NCI-H1092 (cell line): ENCODE measurements at regions not wholly inside any gene's neighbourhood (a gene's known extent, or its start where the extent isn't known, plus 50 kb on each side); places are given as distances from the start of the nearest gene placed in this dataset.
A peak's percentile ranks its signal among the peaks of the same experiment; 100 is the strongest.

ENCODE experiments used
- DNase-seq: peaks from one replicate; lab custom pipeline; 2025; lab: John Stamatoyannopoulos, UW

- DNase-seq: peak; percentile 12
Measured at GRCh38 chr18:47595831-47596501, 334.5 kb downstream of the SMAD2 start.

GRCh38 chr18:47594621-47595086, 335.8 kb downstream of the SMAD2 start:
- peak; percentile 72 for DNase-seq

GRCh38 chr18:47593744-47594472, 336.6 kb downstream of the SMAD2 start:
- DNase-seq: peak; percentile 63

GRCh38 chr18:47591429-47591828, 339.0 kb downstream of the SMAD2 start:
- no peak for DNase-seq

GRCh38 chr18:47587587-47587986, 336.1 kb upstream of the SKOR2 start:
- no peak for DNase-seq

GRCh38 chr18:47586418-47587070, 335.1 kb upstream of the SKOR2 start:
- DNase-seq: no peak

GRCh38 chr18:47585914-47586313, 334.5 kb upstream of the SKOR2 start:
- no peak for DNase-seq

GRCh38 chr18:47585136-47585535, 333.7 kb upstream of the SKOR2 start:
- no peak for DNase-seq

GRCh38 chr18:47582093-47582492, 330.6 kb upstream of the SKOR2 start:
- DNase-seq: no peak

GRCh38 chr18:47577520-47577919, 326.1 kb upstream of the SKOR2 start:
- DNase-seq: no peak

GRCh38 chr18:47574966-47575365, 323.5 kb upstream of the SKOR2 start:
- DNase-seq: no peak

GRCh38 chr18:47571957-47572356, 320.5 kb upstream of the SKOR2 start:
- no peak for DNase-seq

- no peak for DNase-seq
Measured at GRCh38 chr18:47566809-47567208, 315.3 kb upstream of the SKOR2 start.

GRCh38 chr18:47560723-47561715, 309.6 kb upstream of the SKOR2 start:
- DNase-seq: no peak

GRCh38 chr18:47558110-47558750, 306.8 kb upstream of the SKOR2 start:
- no peak for DNase-seq

- no peak for DNase-seq
Measured at GRCh38 chr18:47557160-47557559, 305.7 kb upstream of the SKOR2 start.

- no peak for DNase-seq
Measured at GRCh38 chr18:47552783-47553182, 301.3 kb upstream of the SKOR2 start.

GRCh38 chr18:47550611-47551010, 299.2 kb upstream of the SKOR2 start:
- DNase-seq: no peak

GRCh38 chr18:47549021-47549540, 297.6 kb upstream of the SKOR2 start:
- peak; percentile 16 for DNase-seq

- DNase-seq: no peak
Measured at GRCh38 chr18:47547539-47548202, 296.2 kb upstream of the SKOR2 start.
